HG03064 (cell line): ENCODE measurements at regions not wholly inside any gene's neighbourhood (a gene's known extent, or its start where the extent isn't known, plus 50 kb on each side); places are given as distances from the start of the nearest gene placed in this dataset.
"Not testable (repeated sequence)": the region's sequence is repeated elsewhere in the genome, so short reads cannot be mapped to it uniquely, and the experiment has no call there.

Experiments
- ATAC-seq: cut with Tn5 transposase; IDR thresholded peaks from one replicate; pipeline ENCODE4 v1.9.1; 2021; ENCODE audit warnings: low read depth; ENCODE audit not compliant: unreplicated experiment

GRCh38 chr6:15145821-15146220 is 100.0 kb upstream of the JARID2 start:
- ATAC-seq, result no peak

GRCh38 chr6:15147827-15148226 is 98.0 kb upstream of the JARID2 start:
- ATAC-seq, result no peak

GRCh38 chr6:15148356-15148946 is 97.4 kb upstream of the JARID2 start:
- no peak for ATAC-seq

- no peak for ATAC-seq
Observed at GRCh38 chr6:15150207-15150606, 95.7 kb upstream of the JARID2 start.

- ATAC-seq, result no peak
Observed at GRCh38 chr6:15152700-15153099, 93.2 kb upstream of the JARID2 start.

- ATAC-seq, result no peak
Observed at GRCh38 chr6:15153191-15153590, 92.7 kb upstream of the JARID2 start.

- ATAC-seq, result no peak
Observed at GRCh38 chr6:15157479-15157878, 88.4 kb upstream of the JARID2 start.

- no peak for ATAC-seq
Observed at GRCh38 chr6:15158821-15159619, 86.8 kb upstream of the JARID2 start.

- ATAC-seq, result no peak
Observed at GRCh38 chr6:15160812-15161211, 85.1 kb upstream of the JARID2 start.

- ATAC-seq, result not testable (repeated sequence)
Observed at GRCh38 chr6:15164855-15165254, 81.0 kb upstream of the JARID2 start.

- no peak for ATAC-seq
Observed at GRCh38 chr6:15166121-15166520, 79.7 kb upstream of the JARID2 start.

GRCh38 chr6:15170126-15170525 is 75.7 kb upstream of the JARID2 start:
- no peak for ATAC-seq

GRCh38 chr6:15171026-15171425 is 74.8 kb upstream of the JARID2 start:
- no peak for ATAC-seq

- no peak for ATAC-seq
Observed at GRCh38 chr6:15176816-15177370, 69.0 kb upstream of the JARID2 start.

- ATAC-seq, result no peak
Observed at GRCh38 chr6:15183979-15184378, 61.9 kb upstream of the JARID2 start.

- no peak for ATAC-seq
Observed at GRCh38 chr6:15184441-15184861, 61.4 kb upstream of the JARID2 start.

- not testable (repeated sequence) for ATAC-seq
Observed at GRCh38 chr6:15185111-15185510, 60.8 kb upstream of the JARID2 start.

GRCh38 chr6:15193451-15193850 is 52.4 kb upstream of the JARID2 start:
- not testable (repeated sequence) for ATAC-seq

GRCh38 chr6:15194453-15194852 is 51.4 kb upstream of the JARID2 start:
- ATAC-seq, result no peak
